ENCODE measurements at regions not wholly inside any gene's neighbourhood (a gene's known extent, or its start where the extent isn't known, plus 50 kb on each side); places are given as distances from the start of the nearest gene placed in this dataset.
"Not testable (repeated sequence)": the region's sequence is repeated elsewhere in the genome, so short reads cannot be mapped to it uniquely, and the experiment has no call there.

- DNase-seq (ENCODE audit: low spot score) = no peak
Measured at GRCh38 chr10:123318516-123318915, 164.3 kb downstream of the BUB3 start.

- DNase-seq (ENCODE audit: low spot score) = no peak
Measured at GRCh38 chr10:123320091-123320490, 165.9 kb downstream of the BUB3 start.

- no peak for DNase-seq (ENCODE audit: low spot score)
Measured at GRCh38 chr10:123323884-123324283, 169.7 kb downstream of the BUB3 start.

- no peak for DNase-seq (ENCODE audit: low spot score)
Measured at GRCh38 chr10:123325663-123326190, 171.5 kb downstream of the BUB3 start.

GRCh38 chr10:123326674-123327073 is 172.5 kb downstream of the BUB3 start:
- no peak for DNase-seq (ENCODE audit: low spot score)

GRCh38 chr10:123327450-123327849 is 173.2 kb downstream of the BUB3 start:
- DNase-seq (ENCODE audit: low spot score) = no peak

GRCh38 chr10:123327896-123328295 is 173.7 kb downstream of the BUB3 start:
- no peak for DNase-seq (ENCODE audit: low spot score)

GRCh38 chr10:123331438-123331837 is 177.2 kb downstream of the BUB3 start:
- no peak for DNase-seq (ENCODE audit: low spot score)

- no peak for DNase-seq (ENCODE audit: low spot score)
Measured at GRCh38 chr10:123346581-123346980, 192.4 kb downstream of the BUB3 start.

- no peak for DNase-seq (ENCODE audit: low spot score)
Measured at GRCh38 chr10:123348691-123349572, 194.7 kb downstream of the BUB3 start.

- DNase-seq (ENCODE audit: low spot score) = no peak
Measured at GRCh38 chr10:123351715-123352114, 197.5 kb downstream of the BUB3 start.

- DNase-seq (ENCODE audit: low spot score) = no peak
Measured at GRCh38 chr10:123354521-123354920, 200.3 kb downstream of the BUB3 start.

GRCh38 chr10:123355748-123356481 is 201.7 kb downstream of the BUB3 start:
- DNase-seq (ENCODE audit: low spot score) = no peak

GRCh38 chr10:123356799-123357198 is 202.6 kb downstream of the BUB3 start:
- DNase-seq (ENCODE audit: low spot score) = no peak

GRCh38 chr10:123357421-123357930 is 203.3 kb downstream of the BUB3 start:
- DNase-seq (ENCODE audit: low spot score) = no peak

- DNase-seq (ENCODE audit: low spot score) = no peak
Measured at GRCh38 chr10:123359539-123359938, 205.3 kb downstream of the BUB3 start.

- no peak for DNase-seq (ENCODE audit: low spot score)
Measured at GRCh38 chr10:123361832-123362231, 207.6 kb downstream of the BUB3 start.

GRCh38 chr10:123367195-123367594 is 213.0 kb downstream of the BUB3 start:
- no peak for DNase-seq (ENCODE audit: low spot score)

- not testable (repeated sequence) for DNase-seq (ENCODE audit: low spot score)
Measured at GRCh38 chr10:123371626-123372025, 217.4 kb downstream of the BUB3 start.

GRCh38 chr10:123373591-123373990 is 219.4 kb downstream of the BUB3 start:
- no peak for DNase-seq (ENCODE audit: low spot score)

- DNase-seq (ENCODE audit: low spot score) = no peak
Measured at GRCh38 chr10:123375097-123375496, 220.9 kb downstream of the BUB3 start.

GRCh38 chr10:123375738-123376137 is 221.5 kb downstream of the BUB3 start:
- no peak for DNase-seq (ENCODE audit: low spot score)

- no peak for DNase-seq (ENCODE audit: low spot score)
Measured at GRCh38 chr10:123377883-123378282, 223.7 kb downstream of the BUB3 start.
